MM.1S (cell line): ENCODE measurements at regions not wholly inside any gene's neighbourhood (a gene's known extent, or its start where the extent isn't known, plus 50 kb on each side); places are given as distances from the start of the nearest gene placed in this dataset.

Experiments used
- DNase-seq: peaks from one replicate; pipeline ENCODE4 v3.0.0-alpha.2; 2015
- H2AFZ ChIP-seq: fragments of 300-600 bp; sonication (generic); 2 replicates; pipeline ENCODE4 v1.6.0; 2016; ENCODE audit warnings: antibody characterized with exemption, low read length
- H3F3A ChIP-seq: fragments of 300-600 bp; sonication (generic); 2 replicates; pipeline ENCODE4 v1.6.1; 2016; ENCODE audit warnings: mild to moderate bottlenecking, antibody characterized with exemption, low read length, moderate library complexity, mixed read lengths; ENCODE audit not compliant: insufficient read depth
- H3K27ac ChIP-seq: fragments of 300-600 bp; sonication (generic); 2 replicates; pipeline ENCODE4 v1.5.1; 2016; ENCODE audit warnings: mild to moderate bottlenecking, low read length
- H3K27me3 ChIP-seq: fragments of 300-600 bp; sonication (generic); replicated peaks from 2 replicates; pipeline ENCODE4 v1.6.0; 2016; ENCODE audit warnings: low read length; ENCODE audit not compliant: insufficient read depth
- H3K36me3 ChIP-seq: fragments of 300-600 bp; sonication (generic); replicated peaks from 2 replicates; pipeline ENCODE4 v1.6.1; 2016; ENCODE audit warnings: mild to moderate bottlenecking, low read length, mixed read lengths; ENCODE audit not compliant: insufficient read depth
- H3K4me1 ChIP-seq: fragments of 300-600 bp; sonication (generic); 2 replicates; pipeline ENCODE4 v1.6.1; 2016; ENCODE audit warnings: low read length, mixed read lengths
- H3K4me2 ChIP-seq: fragments of 300-600 bp; sonication (generic); 2 replicates; pipeline ENCODE4 v1.6.0; 2016; ENCODE audit warnings: low read depth, low read length
- H3K4me3 ChIP-seq: fragments of 300-600 bp; sonication (generic); 2 replicates; pipeline ENCODE4 v1.5.1; 2016; ENCODE audit warnings: low read length, mixed read lengths
- H3K79me2 ChIP-seq: fragments of 300-600 bp; sonication (generic); 2 replicates; pipeline ENCODE4 v1.6.1; 2016; ENCODE audit warnings: mixed run types, low read length, mixed read lengths
- H3K9ac ChIP-seq: fragments of 300-600 bp; sonication (generic); 2 replicates; pipeline ENCODE4 v1.6.1; 2016; ENCODE audit warnings: low read length, mixed read lengths
- H3K9me2 ChIP-seq: fragments of 300-600 bp; sonication (generic); replicated peaks from 2 replicates; pipeline ENCODE4 v1.6.1; 2016; ENCODE audit warnings: mild to moderate bottlenecking, low read length, mixed read lengths; ENCODE audit not compliant: insufficient read depth
- H3K9me3 ChIP-seq: fragments of 300-600 bp; sonication (generic); replicated peaks from 2 replicates; pipeline ENCODE4 v1.6.1; 2016; ENCODE audit warnings: mild to moderate bottlenecking, low read length, mixed read lengths; ENCODE audit not compliant: insufficient read depth
- H4K20me1 ChIP-seq: fragments of 300-600 bp; sonication (generic); 2 replicates; pipeline ENCODE4 v1.6.1; 2016; ENCODE audit warnings: mild to moderate bottlenecking, low read length, moderate library complexity, mixed read lengths; ENCODE audit not compliant: insufficient read depth
- EZH2 ChIP-seq: fragments of 300-600 bp; sonication (generic); optimal IDR thresholded peaks from 2 replicates; pipeline ENCODE3; 2017; ENCODE audit warnings: low read depth, mild to moderate bottlenecking, antibody characterized with exemption, low read length, mixed read lengths
- EZH2phosphoT487 ChIP-seq: fragments of 300-600 bp; sonication (generic); IDR thresholded peaks from 2 replicates; pipeline ENCODE4 v1.6.1; 2018; ENCODE audit warnings: antibody characterized with exemption, low read length
- TF ChIP-seq, protein P1 (sequence below): fragments of 300-600 bp; sonication (generic); IDR thresholded peaks from 2 replicates; pipeline ENCODE4 v1.5.1; 2016; ENCODE audit warnings: antibody characterized with exemption, low read length, mixed read lengths

DNA sequence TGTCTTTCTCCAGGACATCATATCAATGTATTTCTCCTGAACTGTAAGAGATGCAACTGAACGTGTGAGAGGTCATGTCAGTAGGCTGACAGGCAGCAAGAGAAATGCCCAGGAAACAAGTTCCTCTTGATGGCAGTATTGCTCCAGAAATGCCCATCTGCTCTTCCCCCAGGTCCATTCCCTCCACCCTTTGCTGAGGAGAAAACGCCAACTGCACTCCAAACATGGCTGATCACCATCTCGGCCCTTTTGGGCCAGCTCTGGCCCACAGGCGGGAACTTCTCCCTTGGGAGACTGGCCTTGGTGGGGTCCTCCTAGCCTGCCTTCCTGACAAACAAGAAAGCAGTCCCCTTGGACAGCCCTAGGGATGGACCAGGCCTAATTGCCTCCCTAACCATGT is 276.5 kb upstream of the AGTR2 start:
- H3K36me3 ChIP-seq, result no peaks in the 10 kb centered on the region
- H3K9ac ChIP-seq, result no peak overlapping the region
- no peaks in the 10 kb centered on the region for H3K4me1 ChIP-seq
- no peak for TF ChIP-seq EZH2
- TF ChIP-seq, protein P1, sequence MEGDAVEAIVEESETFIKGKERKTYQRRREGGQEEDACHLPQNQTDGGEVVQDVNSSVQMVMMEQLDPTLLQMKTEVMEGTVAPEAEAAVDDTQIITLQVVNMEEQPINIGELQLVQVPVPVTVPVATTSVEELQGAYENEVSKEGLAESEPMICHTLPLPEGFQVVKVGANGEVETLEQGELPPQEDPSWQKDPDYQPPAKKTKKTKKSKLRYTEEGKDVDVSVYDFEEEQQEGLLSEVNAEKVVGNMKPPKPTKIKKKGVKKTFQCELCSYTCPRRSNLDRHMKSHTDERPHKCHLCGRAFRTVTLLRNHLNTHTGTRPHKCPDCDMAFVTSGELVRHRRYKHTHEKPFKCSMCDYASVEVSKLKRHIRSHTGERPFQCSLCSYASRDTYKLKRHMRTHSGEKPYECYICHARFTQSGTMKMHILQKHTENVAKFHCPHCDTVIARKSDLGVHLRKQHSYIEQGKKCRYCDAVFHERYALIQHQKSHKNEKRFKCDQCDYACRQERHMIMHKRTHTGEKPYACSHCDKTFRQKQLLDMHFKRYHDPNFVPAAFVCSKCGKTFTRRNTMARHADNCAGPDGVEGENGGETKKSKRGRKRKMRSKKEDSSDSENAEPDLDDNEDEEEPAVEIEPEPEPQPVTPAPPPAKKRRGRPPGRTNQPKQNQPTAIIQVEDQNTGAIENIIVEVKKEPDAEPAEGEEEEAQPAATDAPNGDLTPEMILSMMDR, result peak; percentile 31; the same call in 1 of the 2 replicates
- TF ChIP-seq EZH2phosphoT487, result no peak
- H4K20me1 ChIP-seq, result no peaks in the 10 kb centered on the region
- H3K79me2 ChIP-seq, result no peaks in the 10 kb centered on the region
- no peaks in the 10 kb centered on the region for H3F3A ChIP-seq
- H3K27ac ChIP-seq, result no peak overlapping the region
- H2AFZ ChIP-seq, result no peak overlapping the region
- H3K27me3 ChIP-seq, result no peaks in the 10 kb centered on the region
- peak; percentile 39 for DNase-seq
- H3K9me2 ChIP-seq, result no peaks in the 10 kb centered on the region
- peak overlapping the region; percentile 9; the same call in 1 of the 2 replicates for H3K4me2 ChIP-seq
- no peak overlapping the region for H3K4me3 ChIP-seq
- no peaks in the 10 kb centered on the region for H3K9me3 ChIP-seq

DNA sequence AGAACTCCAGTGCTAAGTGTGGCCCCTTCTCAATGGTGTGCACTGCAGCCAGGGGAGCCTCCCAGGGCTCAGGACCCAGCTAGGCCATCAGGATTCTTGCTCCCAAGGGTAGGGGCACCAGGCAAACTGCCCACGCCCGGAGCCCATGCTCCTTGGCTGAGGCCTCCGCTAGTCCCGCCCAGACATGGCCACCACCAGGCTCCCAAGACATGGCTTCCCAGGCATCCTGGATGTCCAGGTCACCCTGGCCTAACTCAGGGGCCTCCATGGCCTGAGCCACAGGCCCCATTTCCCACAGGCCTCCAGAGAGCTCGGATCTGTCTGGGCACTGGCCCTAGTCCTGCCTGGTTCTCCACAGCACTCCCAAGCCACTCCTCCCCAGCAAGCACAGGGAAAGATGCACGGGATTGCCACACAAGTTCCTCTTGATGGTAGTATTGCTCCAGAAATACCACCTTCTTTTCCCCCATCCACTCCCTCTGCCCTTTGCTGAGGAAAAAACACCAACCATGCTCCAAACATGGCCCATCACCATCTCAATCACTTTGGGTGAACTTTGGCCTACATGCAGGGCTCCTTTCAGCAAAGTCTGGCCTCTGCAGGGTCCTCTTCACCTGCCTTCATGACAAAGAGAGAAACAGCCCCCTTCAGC is 274.7 kb upstream of the AGTR2 start:
- no peaks in the 10 kb centered on the region for H3K79me2 ChIP-seq
- no peaks in the 10 kb centered on the region for H3F3A ChIP-seq
- H3K9me2 ChIP-seq, result no peaks in the 10 kb centered on the region
- H3K9ac ChIP-seq, result no peak overlapping the region
- no peak overlapping the region for H3K4me3 ChIP-seq
- H4K20me1 ChIP-seq, result no peaks in the 10 kb centered on the region
- no peak overlapping the region for H3K4me2 ChIP-seq
- TF ChIP-seq, protein P1, result no peak
- TF ChIP-seq EZH2 (no peak), EZH2phosphoT487 (no peak)
- H3K4me1 ChIP-seq, result no peaks in the 10 kb centered on the region
- no peak overlapping the region for H3K27ac ChIP-seq
- no peak overlapping the region for H2AFZ ChIP-seq
- no peaks in the 10 kb centered on the region for H3K9me3 ChIP-seq
- no peaks in the 10 kb centered on the region for H3K36me3 ChIP-seq
- no peak for DNase-seq
- no peaks in the 10 kb centered on the region for H3K27me3 ChIP-seq

DNA sequence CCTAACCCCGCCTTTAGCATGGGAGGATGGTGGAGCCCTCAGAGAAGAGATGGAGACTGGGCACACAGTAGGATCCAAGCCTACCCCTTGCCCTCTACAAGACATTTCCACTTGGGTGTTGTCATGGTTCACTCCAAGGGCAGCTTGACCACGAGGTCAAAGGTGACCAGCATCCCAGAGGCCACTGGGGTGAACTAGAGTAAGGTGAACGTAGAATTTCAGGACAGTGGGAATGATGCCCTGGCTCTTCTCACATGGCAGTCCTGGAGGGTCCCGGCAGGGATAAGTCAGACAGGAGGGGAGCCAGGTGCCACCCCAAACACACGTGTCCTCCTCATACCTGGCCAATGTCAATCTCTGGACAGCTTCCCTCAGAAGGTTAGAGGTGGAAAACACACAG is 274.2 kb upstream of the AGTR2 start:
- Histone ChIP-seq H3K27ac (no peak overlapping the region), H3K9ac (no peak overlapping the region), H3K4me2 (no peak overlapping the region), H3K9me2 (no peaks in the 10 kb centered on the region), H3K4me1 (no peaks in the 10 kb centered on the region), H3F3A (no peaks in the 10 kb centered on the region), H3K9me3 (no peaks in the 10 kb centered on the region), H2AFZ (no peak overlapping the region), H4K20me1 (no peaks in the 10 kb centered on the region), H3K4me3 (no peak overlapping the region), H3K27me3 (no peaks in the 10 kb centered on the region), H3K79me2 (no peaks in the 10 kb centered on the region), H3K36me3 (no peaks in the 10 kb centered on the region)
- no peak for DNase-seq
- TF ChIP-seq EZH2, result no peak
- TF ChIP-seq, protein P1, result no peak
- no peak for TF ChIP-seq EZH2phosphoT487
